LHCN-M2 (cell line): ENCODE measurements at regions not wholly inside any gene's neighbourhood (a gene's known extent, or its start where the extent isn't known, plus 50 kb on each side); places are given as distances from the start of the nearest gene placed in this dataset.
"Not testable (repeated sequence)": the region's sequence is repeated elsewhere in the genome, so short reads cannot be mapped to it uniquely, and the experiment has no call there.

Source experiments
- DNase-seq: peaks from one replicate; pipeline ENCODE4 v3.0.0-alpha.2; 2012; ENCODE audit warnings: low read depth

DNA sequence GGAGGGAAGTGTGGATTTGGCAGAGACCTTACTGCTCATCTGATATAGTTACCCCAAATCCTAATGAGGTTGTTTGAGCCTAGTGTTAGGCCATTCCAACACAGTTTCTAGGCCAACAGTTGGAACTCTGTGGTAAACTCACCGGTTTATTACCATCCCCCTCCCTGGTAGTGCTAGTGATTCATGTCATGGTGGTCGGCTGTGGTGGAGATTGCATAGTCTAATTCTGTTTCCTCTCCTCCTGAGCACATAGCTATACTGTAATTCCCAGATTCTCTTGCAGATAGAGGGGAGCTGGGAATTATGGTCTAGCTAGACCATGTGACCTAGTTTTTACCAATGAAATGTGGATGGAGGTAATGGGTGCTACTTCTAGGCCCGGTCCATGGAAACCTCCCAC is 123.7 kb upstream of the KIF26B start:
- DNase-seq, result peak; percentile 44

DNA sequence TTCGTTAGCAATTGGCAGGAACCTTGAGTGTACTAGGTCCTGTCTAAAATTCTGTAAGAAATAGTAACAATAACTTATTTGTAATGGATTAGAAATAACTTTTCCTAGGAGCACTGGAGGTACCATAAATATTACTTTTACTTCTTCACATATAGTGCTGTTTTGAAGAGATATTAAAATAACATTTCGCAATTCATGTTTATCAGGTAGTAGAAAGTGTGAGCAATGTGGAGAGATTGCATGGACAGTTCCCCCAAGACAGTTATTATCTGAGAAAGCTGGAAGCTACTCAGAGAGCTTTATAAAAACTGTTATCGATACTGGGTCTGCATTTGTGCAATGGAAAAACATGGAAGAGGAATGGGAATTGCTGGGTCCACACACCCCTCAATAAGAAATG is 128.5 kb upstream of the KIF26B start:
- no peak for DNase-seq

GRCh38 chr1:245025525-245025924 is 129.3 kb upstream of the KIF26B start:
- no peak for DNase-seq

DNA sequence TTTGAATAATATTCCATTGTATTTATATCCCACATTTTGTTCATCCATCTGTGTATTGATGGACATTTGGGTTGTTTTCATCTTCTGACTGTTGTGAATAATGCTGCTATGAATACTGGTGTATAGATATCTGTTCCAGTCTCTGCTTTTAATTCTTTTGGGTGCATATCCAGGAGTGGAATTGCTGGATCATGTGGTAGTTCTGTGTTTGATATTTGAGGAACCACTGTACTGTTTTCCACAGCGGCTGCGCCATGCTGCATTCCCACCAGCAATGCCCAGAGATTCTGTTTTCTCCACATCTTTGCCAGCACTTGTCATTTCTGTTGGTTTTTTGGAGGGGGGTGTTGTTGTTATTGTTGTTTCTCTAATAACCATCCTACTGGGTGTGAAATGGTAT is 131.6 kb upstream of the KIF26B start:
- no peak for DNase-seq

GRCh38 chr1:245019910-245020486 is 134.8 kb upstream of the KIF26B start:
- no peak for DNase-seq

DNA sequence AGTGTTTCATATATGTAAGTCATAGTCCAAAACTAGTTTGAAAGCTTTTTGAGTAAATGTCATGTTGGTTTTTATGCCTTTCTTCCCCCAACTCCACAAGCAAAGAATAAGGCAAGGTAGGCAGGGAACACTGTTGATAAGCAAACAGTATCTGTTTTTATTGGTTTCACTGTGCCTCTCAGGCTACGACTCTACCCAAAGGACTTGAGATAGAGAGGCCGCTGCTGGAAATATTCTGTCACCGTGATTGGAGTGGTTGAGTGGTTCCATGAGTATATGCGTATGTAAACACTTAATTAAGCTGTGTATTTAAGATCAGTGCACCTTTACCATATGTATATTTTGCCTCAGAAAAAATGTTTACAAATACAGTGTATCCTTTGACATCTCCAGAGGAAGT is 138.1 kb upstream of the KIF26B start:
- no peak for DNase-seq

GRCh38 chr1:245015031-245015430 is 139.8 kb upstream of the KIF26B start:
- DNase-seq, result no peak

DNA sequence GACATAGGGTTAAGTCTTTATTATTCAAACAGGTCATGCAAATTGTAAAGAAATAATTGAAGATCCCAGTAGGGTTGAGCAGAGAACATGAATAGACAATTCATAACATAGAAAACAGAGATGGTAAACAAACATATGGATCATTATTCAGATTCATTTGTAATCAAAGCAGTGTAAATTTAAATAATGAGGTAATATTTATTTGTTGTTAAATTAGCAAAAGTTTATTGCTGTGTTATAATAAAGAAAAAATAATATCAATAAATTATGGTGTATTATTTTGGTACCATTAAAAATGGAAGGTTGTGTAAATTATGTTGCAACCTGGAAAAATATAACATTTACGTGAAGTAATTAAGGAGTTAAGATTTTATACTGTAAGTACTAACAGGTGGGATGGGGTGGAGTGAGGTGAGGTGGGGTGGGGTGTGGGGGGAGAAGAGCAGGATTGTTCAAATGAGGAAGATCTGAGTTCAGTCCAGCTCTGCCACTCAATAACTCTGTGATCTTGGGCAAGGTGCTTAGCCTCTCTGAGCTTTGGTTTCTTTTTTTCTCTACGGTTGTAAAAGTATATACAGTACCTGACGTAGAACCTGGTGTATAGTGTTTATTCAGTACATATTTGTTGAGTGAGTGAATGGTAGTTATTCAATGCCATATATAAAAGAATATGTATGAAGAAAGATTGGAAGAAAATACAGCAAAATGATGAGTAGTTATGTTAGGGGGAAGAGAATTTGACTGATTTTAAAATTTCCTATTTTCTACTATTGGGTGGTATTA is 140.3 kb upstream of the KIF26B start:
- no peak for DNase-seq

- DNase-seq, result no peak
Measured at GRCh38 chr1:245010018-245010614, 144.7 kb upstream of the KIF26B start.

GRCh38 chr1:245008761-245009160 is 144.4 kb upstream of the HNRNPU start:
- peak; percentile 14 for DNase-seq

DNA sequence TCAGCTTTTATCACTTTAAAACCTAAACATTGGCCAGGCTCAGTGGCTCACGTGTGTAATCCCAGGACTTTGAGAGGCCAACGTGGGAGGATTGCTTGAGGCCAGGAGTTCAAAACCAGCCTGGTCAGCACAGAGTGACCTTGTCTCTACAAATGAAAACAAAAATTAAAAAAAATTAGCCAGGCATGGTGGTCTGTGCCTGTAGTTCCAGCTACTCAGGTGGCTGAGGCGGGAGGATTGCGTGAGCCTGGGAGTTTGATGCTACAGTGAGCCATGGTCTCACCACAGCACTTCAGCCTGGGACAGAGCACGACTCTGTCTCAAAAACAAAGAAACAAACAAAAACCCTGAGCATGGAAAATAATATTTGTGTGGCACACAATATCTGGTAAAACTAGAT is 143.5 kb upstream of the HNRNPU start:
- DNase-seq, result no peak

DNA sequence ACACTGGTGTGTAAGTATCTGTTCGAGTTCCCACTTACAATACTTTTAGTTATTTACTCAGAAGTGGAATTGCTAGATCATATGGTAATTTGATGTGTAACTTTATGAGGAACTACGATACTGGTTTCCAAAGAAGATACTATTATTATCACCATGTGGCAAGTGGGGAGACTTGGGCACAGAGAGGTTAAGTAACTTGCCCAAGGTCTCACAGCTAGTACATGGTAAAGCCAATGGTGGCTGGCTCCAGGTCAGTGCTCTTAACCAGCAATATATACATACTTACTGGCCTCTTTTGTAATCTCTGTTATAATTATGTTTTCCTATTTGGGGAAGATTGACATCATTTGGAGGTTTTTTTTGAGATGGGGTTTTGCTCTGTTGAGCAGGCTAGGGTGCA is 138.9 kb upstream of the HNRNPU start:
- no peak for DNase-seq

DNA sequence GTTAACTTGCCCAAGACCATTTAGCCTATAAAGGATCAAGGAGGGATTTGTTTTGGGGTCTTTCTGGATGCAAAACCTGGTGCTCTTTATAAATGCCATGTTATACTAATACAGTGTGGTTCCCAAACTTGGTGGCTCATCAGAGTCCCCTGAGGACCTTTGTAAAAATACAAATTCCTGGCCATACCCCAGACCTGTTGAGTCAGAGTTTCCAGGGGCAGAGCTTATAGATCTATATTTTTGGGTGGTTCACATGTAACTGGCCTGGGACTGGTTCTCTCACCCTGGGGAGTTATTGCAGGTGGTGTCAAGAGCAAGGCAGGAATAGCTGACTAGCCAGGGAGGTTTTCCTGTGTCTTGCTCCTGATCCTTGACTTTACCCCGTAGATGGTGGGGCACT is 136.9 kb upstream of the HNRNPU start:
- DNase-seq, result peak; percentile 7

DNA sequence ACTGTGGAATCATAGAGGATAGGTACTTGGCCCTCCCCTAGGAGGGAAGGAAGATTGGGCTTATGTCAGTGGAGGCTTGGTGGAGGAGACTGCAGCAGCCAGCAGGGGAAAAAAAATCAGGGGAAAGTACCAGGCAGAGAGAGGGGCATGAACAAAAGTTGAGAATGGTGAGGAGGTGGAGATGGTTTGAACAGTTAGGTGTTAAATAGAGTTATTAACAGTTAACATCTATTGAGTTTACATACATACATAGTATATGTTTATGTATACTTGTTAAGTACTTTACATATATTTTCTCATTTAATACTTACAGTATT is 136.5 kb upstream of the HNRNPU start:
- DNase-seq, result no peak

- DNase-seq, result not testable (repeated sequence)
Measured at GRCh38 chr1:244999644-245000043, 135.3 kb upstream of the HNRNPU start.

DNA sequence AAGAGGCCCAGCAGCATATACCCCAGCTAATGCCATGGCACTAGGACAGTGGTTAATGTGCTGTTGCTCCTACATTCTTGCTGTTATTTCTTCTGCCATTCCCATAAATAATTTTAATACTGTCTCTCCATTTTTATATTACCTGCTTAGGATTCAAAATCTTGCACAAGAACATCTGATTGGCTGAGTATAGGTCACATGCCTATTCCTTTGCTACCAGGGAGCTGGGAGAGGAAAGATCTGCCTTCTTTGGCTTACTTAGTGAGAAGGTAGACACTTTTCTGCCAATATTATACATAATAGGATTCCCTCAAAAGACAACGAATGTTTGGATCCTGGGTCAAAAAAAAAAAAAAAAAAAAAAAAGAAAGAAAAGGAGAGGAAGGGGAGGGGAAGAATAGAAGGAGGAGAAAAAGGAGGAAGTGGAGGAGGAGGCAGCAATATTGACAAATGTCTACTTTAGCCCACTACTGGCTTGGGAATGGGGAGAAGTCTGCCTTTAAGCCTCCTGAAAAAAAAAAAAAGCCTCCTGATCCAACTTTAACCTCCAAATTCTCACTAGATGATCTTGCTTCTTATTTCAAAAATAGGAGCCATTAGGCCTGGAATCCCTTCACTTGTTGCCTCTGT is 134.5 kb upstream of the HNRNPU start:
- no peak for DNase-seq

GRCh38 chr1:244995602-244996400 is 131.5 kb upstream of the HNRNPU start:
- no peak for DNase-seq

DNA sequence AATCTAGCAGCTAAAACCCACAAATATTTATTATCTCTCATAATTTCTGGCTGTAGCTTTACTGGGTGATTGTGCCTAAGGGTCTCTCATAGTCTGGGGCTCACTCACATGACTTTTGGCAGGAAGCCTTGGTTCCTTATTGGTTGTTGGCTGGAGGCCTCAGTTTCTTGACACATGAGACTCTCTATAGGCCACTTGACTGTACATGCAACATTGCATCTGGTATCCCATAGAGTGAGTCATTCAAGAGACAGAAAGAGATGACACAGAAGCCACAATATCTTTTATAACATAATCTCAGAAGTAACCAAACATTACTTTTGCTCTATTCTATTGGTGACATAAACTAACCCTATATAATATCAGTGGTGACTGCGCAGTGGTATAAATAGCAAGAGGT is 128.5 kb upstream of the HNRNPU start:
- peak; percentile 14 for DNase-seq

- peak; percentile 27 for DNase-seq
Measured at GRCh38 chr1:244989813-244990212, 125.5 kb upstream of the HNRNPU start.

- DNase-seq, result no peak
Measured at GRCh38 chr1:244988521-244988920, 124.2 kb upstream of the HNRNPU start.

DNA sequence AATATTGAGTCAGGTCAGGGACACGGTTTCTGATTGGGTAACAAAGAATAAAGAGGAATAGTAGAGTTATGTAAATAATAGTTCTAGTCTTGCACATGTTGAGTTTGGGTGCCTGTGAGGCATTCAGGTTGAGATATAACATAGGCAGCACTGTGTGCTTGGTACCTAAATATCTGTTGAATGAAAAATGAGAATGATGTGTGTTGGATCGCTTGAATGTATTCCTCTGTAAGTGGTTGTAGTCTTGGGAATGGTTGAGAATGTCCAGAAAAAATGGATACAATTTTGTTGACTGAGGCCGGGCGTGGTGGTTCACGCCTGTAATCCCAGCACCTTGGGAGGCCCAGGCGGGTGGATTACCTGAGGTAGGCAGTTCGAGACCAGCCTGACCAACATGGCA is 116.3 kb upstream of the HNRNPU start:
- DNase-seq, result no peak

DNA sequence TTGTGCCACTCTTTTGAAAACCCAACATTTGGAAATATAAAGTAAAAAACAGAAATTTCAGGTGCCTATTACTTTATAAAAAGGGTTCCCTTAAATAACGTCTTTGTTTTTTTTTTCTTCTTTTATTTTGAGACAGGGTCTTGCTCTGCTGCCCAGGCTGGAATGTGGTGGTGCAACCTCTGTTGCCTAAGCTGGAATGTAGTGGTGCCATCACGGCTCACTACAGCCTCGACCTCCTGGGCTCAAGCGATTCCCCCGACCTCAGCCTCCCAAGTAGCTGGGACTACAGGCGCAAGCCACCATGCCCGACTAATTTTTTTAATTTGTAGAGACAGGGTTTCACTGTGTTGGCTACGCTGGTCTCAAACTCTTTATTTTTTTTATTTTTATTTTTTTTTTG is 110.2 kb upstream of the HNRNPU start:
- no peak for DNase-seq
